CD14-positive monocyte (primary cell): ENCODE measurements at regions not wholly inside any gene's neighbourhood (a gene's known extent, or its start where the extent isn't known, plus 50 kb on each side); places are given as distances from the start of the nearest gene placed in this dataset.

Experiments
- DNase-seq, 3 donors: peaks; one replicate each; pipeline ENCODE4 v3.0.0-alpha.2; 2011 to 2022
- H2AFZ ChIP-seq: 2 replicates; pipeline ENCODE4 v1.6.0; 2012; ENCODE audit warnings: mild to moderate bottlenecking, low read depth, low read length, inconsistent platforms; ENCODE audit not compliant: insufficient read depth, poor library complexity, severe bottlenecking
- H3K27ac ChIP-seq, 2 donors: 1 replicate in 1 of 2; 2 replicates in 1 of 2; pipeline ENCODE4 v1.5.1; 2012 to 2013; ENCODE audit warnings: low read length in 2 of 2, control low read depth in 1 of 2, inconsistent platforms in 1 of 2, low read depth in 1 of 2, mild to moderate bottlenecking in 1 of 2
- H3K27me3 ChIP-seq, 2 donors: one replicate each; pipeline versions ENCODE4 v1.6.0 to v1.6.1; 2011 to 2013; ENCODE audit warnings: low read length in 2 of 2; ENCODE audit not compliant: control insufficient read depth in 2 of 2, insufficient read depth in 2 of 2
- H3K36me3 ChIP-seq, 2 donors: replicated peaks in 1 of 2; 1 replicate in 1 of 2; 2 replicates in 1 of 2; pipeline versions ENCODE4 v1.5.1 to v1.6.1; 2012 to 2013; ENCODE audit warnings: low read length in 2 of 2, control low read depth in 1 of 2, inconsistent platforms in 1 of 2, mild to moderate bottlenecking in 1 of 2; ENCODE audit not compliant: insufficient read depth in 2 of 2, control insufficient read depth in 1 of 2
- H3K4me1 ChIP-seq, 2 donors: 1 replicate in 1 of 2; 2 replicates in 1 of 2; pipeline versions ENCODE4 v1.5.1 to v1.6.1; 2012 to 2013; ENCODE audit warnings: low read length in 2 of 2, control low read depth in 1 of 2, inconsistent platforms in 1 of 2, mild to moderate bottlenecking in 1 of 2, moderate library complexity in 1 of 2; ENCODE audit not compliant: insufficient read depth in 2 of 2, control insufficient read depth in 1 of 2
- H3K4me2 ChIP-seq: replicated peaks from 2 replicates; pipeline ENCODE3; 2012; ENCODE audit warnings: low read length, moderate library complexity, mild to moderate bottlenecking; ENCODE audit not compliant: poor library complexity, severe bottlenecking; ENCODE audit errors: extremely low read depth
- H3K4me3 ChIP-seq, 3 experiments: fragments of 200-600 bp in 1 of 3; sonication (generic) in 1 of 3; replicated peaks in 1 of 3; 1 replicate in 2 of 3; 2 replicates in 1 of 3; pipeline ENCODE4 v1.5.1; 2011 to 2013; ENCODE audit warnings: low read length in 3 of 3, mild to moderate bottlenecking in 3 of 3, control low read depth in 2 of 3, low read depth in 2 of 3, inconsistent platforms in 1 of 3, moderate library complexity in 1 of 3
- H3K79me2 ChIP-seq: 2 replicates; pipeline ENCODE4 v1.6.0; 2012; ENCODE audit warnings: mild to moderate bottlenecking, control low read depth, inconsistent platforms, low read length, moderate library complexity; ENCODE audit not compliant: insufficient read depth
- H3K9ac ChIP-seq: 2 replicates; pipeline ENCODE4 v1.6.0; 2017; ENCODE audit warnings: low read length, mild to moderate bottlenecking; ENCODE audit not compliant: insufficient read depth, poor library complexity, severe bottlenecking
- H3K9me3 ChIP-seq, 2 donors: replicated peaks in 1 of 2; 1 replicate in 1 of 2; 2 replicates in 1 of 2; pipeline versions ENCODE4 v1.5.1 to v1.6.1; 2012 to 2013; ENCODE audit warnings: low read length in 2 of 2, control low read depth in 1 of 2; ENCODE audit not compliant: control insufficient read depth in 1 of 2, insufficient read depth in 1 of 2
- H4K20me1 ChIP-seq: 2 replicates; pipeline ENCODE4 v1.6.0; 2012; ENCODE audit warnings: mild to moderate bottlenecking, low read length, control low read depth, moderate library complexity; ENCODE audit not compliant: insufficient read depth
- H3K27ac Mint-ChIP-seq, 7 donors: one replicate each; pipeline ENCODE4 v1.8.0; 2020; ENCODE audit warnings: mild to moderate bottlenecking in 7 of 7, mixed read lengths in 7 of 7, moderate library complexity in 6 of 7, inconsistent platforms in 2 of 7
- H3K27me3 Mint-ChIP-seq, 3 donors: one replicate each; pipeline ENCODE4 v1.8.0; 2021 to 2022; ENCODE audit warnings: low read depth in 3 of 3, mild to moderate bottlenecking in 3 of 3, mixed read lengths in 3 of 3, moderate library complexity in 3 of 3, inconsistent platforms in 1 of 3
- H3K36me3 Mint-ChIP-seq, 2 donors: one replicate each; pipeline ENCODE4 v1.8.0; 2020; ENCODE audit warnings: mixed read lengths in 2 of 2, inconsistent platforms in 1 of 2, mild to moderate bottlenecking in 1 of 2
- H3K4me1 Mint-ChIP-seq: one replicate; pipeline ENCODE4 v1.8.0; 2020; ENCODE audit warnings: mild to moderate bottlenecking, mixed read lengths
- H3K4me3 Mint-ChIP-seq, 2 donors: one replicate each; pipeline ENCODE4 v1.8.0; 2020; ENCODE audit warnings: mild to moderate bottlenecking in 2 of 2, mixed read lengths in 2 of 2, moderate library complexity in 1 of 2
- H3K9me3 Mint-ChIP-seq, 7 donors: one replicate each; pipeline ENCODE4 v1.8.0; 2020 to 2022; ENCODE audit warnings: mixed read lengths in 7 of 7, mild to moderate bottlenecking in 6 of 7, moderate library complexity in 6 of 7, inconsistent platforms in 2 of 7
- CTCF ChIP-seq: fragments of 200-600 bp; IDR thresholded peaks from one replicate; pipeline ENCODE4 v1.8.0; 2022; ENCODE audit warnings: antibody characterized with exemption, mild to moderate bottlenecking
- WGBS: methylation state at CpG from one replicate; pipeline ENCODE4 v1.1.5; 2013; ENCODE audit warnings: missing lambda C conversion rate; ENCODE audit not compliant: insufficient coverage; 5-methylcytosine and 5-hydroxymethylcytosine counted together
- intact Hi-C, 2 donors: fragments of 100-400 bp; cut with micrococcal nuclease; formaldehyde crosslinking; loops; one replicate each; pipeline versions ENCODE4 v1.15.0 to v1.15.1; 2023

DNA sequence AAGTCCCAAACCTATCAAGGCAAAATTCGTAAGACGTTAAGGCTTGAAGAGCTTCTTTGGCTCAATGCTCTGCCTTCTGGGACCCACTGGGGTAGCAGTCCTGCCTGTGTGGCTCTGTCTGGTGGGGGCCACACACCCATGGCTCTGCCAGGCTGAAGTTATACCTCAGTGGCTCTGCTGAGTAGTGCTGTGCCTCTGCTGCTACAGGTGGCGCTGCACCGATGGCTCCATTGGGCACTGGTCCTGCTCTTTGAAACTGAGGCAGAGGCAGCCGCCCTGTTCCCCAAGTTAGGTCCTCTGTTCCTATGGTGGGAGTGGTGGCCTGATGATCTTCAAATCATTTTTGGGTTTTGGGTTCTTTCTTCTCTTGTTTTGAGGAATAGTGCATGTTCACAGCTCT is 68.0 kb upstream of the AP4E1 start:
- Histone ChIP-seq H3K4me3 (no peak overlapping the region), H3K27me3 (no peaks in the 10 kb centered on the region), H3K36me3 (no peaks in the 10 kb centered on the region), H3K9ac (no peak overlapping the region), H3K9me3 (no peaks in the 10 kb centered on the region), H3K4me1 (no peaks in the 10 kb centered on the region), H3K4me2 (no peak overlapping the region), H3K79me2 (no peaks in the 10 kb centered on the region), H4K20me1 (no peaks in the 10 kb centered on the region), H2AFZ (no peak overlapping the region), H3K27ac (no peak overlapping the region)
- WGBS: 93% methylated on average over 5 of the region's 5 CpGs
- DNase-seq: no peak
- no peak for TF ChIP-seq CTCF
- intact Hi-C loops: no loop called here
- Mint-ChIP-seq H3K27ac (no peak overlapping the region), H3K4me1 (no peaks in the 10 kb centered on the region), H3K4me3 (no peak overlapping the region), H3K9me3 (peaks cover 6 to 24% (median 7%) of the 10 kb centered on the region in 7 donors), H3K36me3 (no peaks in the 10 kb centered on the region), H3K27me3 (peaks cover 0 to 7% (median 1%) of the 10 kb centered on the region in 3 donors)

- no peak for DNase-seq
- H3K9me3 ChIP-seq: no peaks in the 10 kb centered on the region
- no peaks in the 10 kb centered on the region for H4K20me1 ChIP-seq
- Mint-ChIP-seq H3K27me3 (peaks cover 1 to 4% (median 1%) of the 10 kb centered on the region in 3 donors), H3K27ac (no peak overlapping the region), H3K4me1 (no peaks in the 10 kb centered on the region), H3K4me3 (no peak overlapping the region), H3K36me3 (no peaks in the 10 kb centered on the region), H3K9me3 (peaks cover 0 to 5% (median 1%) of the 10 kb centered on the region in 7 donors)
- no peaks in the 10 kb centered on the region for H3K4me1 ChIP-seq
- no peak overlapping the region for H3K4me2 ChIP-seq
- no CpG with 5 or more reads among the region's 9 CpGs for WGBS
- H3K79me2 ChIP-seq: no peaks in the 10 kb centered on the region
- no peak overlapping the region for H2AFZ ChIP-seq
- H3K36me3 ChIP-seq: no peaks in the 10 kb centered on the region
- intact Hi-C loops: no loop called here
- no peak overlapping the region for H3K4me3 ChIP-seq
- H3K9ac ChIP-seq: no peak overlapping the region
- TF ChIP-seq CTCF: no peak
- no peaks in the 10 kb centered on the region for H3K27me3 ChIP-seq
- no peak overlapping the region for H3K27ac ChIP-seq
Measured at GRCh38 chr15:50837256-50837770, 71.2 kb upstream of the AP4E1 start.
